DMS153 (cell line): ENCODE measurements at regions not wholly inside any gene's neighbourhood (a gene's known extent, or its start where the extent isn't known, plus 50 kb on each side); places are given as distances from the start of the nearest gene placed in this dataset.
A peak's percentile ranks its signal among the peaks of the same experiment; 100 is the strongest.
"Not testable (repeated sequence)": the region's sequence is repeated elsewhere in the genome, so short reads cannot be mapped to it uniquely, and the experiment has no call there.

Experiments used
- DNase-seq: peaks from one replicate; lab custom pipeline; 2025; lab: John Stamatoyannopoulos, UW

DNA sequence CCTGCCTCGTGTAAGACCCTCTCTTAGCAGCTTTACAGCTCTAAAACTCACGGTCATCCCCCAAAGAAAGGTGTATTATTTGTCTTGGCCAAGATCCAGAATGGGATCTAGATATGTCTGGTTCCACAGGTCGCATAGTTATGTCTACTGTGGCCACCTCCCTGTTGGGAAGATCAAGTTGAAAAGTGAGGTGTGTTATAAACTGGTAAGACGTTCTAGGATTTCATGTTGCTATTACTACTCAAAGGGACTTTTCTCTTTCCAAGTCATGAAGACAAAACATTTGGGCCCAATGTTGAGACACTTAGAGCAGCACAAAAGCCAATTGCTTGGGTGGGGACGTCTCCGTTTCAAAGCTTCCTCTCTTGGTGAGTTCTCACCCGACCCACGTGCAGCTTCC is 766.0 kb downstream of the RNF144A start:
- no peak for DNase-seq

DNA sequence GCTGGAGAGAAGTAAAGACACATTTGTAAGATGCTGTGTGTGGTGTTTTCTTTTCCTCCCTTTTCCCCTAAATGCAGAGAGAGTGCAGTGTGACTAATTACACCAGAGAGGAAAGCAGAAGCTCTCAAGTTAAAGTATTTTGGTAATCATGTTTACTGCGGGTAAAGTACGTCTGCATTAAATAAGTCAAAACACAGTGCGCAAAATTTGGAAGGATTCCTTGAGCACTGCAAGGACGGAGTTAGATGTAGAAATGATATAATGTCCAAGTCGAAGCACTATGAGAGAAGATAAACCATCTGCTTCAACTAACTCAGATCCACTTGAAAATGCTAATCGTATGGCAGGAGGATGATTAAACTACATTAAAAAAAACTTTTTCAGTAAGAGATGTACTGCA is 766.5 kb downstream of the RNF144A start:
- DNase-seq, result no peak

- DNase-seq, result no peak
Measured at GRCh38 chr2:7685342-7686015, 768.3 kb downstream of the RNF144A start.

DNA sequence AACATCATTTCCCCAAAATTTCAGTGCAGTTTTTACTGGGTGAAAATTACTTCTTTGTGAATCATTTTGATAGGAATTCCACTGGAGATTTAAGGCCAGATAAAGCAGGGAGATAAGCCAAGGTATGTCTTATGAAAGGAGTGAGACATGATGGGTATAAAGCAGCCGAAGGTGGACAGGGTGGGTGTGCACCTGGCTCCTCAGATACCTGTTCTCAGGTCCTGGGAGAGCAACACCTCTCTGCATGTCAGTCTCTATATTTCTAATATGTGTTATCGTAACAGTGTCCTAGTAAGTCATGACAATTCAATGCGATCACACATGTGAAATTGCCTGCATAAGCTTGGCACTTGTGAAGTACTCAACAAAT is 768.8 kb downstream of the RNF144A start:
- no peak for DNase-seq

DNA sequence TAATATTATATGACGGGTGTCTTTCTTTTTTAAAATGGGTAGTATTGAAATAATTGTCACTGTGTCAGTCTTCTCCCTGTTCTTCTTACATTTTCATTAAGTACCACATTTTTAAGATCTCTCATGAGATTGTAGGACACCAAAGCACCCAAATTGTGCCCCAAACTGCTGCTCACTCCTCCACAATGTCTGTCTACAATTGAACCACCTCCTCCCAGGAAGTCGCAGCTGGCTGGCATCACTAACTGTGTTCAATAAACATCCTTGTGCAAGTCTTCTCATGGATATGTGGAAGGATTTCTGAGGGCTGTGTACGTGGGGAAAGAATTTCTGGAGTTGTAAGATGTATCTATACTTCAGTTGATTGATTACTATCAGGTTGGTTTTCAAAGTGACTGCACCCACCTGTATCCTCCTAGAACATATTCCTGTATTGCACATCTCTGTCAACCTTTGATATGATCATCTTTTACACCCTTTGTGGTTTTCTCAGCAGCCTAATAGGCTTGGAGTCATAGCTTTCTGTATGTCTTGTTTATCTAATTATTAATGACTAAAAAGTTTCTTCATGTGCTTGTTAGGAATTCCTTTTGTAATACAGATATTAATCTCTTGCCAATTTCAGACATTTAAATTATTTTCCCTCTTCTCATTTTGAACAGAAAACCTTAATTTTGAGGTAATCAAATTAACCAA is 774.9 kb downstream of the RNF144A start:
- DNase-seq, result no peak

- DNase-seq, result peak; percentile 20
Measured at GRCh38 chr2:7692657-7693161, 775.5 kb downstream of the RNF144A start.

- no peak for DNase-seq
Measured at GRCh38 chr2:7693246-7694075, 776.2 kb downstream of the RNF144A start.

- no peak for DNase-seq
Measured at GRCh38 chr2:7694076-7694985, 777.1 kb downstream of the RNF144A start.

DNA sequence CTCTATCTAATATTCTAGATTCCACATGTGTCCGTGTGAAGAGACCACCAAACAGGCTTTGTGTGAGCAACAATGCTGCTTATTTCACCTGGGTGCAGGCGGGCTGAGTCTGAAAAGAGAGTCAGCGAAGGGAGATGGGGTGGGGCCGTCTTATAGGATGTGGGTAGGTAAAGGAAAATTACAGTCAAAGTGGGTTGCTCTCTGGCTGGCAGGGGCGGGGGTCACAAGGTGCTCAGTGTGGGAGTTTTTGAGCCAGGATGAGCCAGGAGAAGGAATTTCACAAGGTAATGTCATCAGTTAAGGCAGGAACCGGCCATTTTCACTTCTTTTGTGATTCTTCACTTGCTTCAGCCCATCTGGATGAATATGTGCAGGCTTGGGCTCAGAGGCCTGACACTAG is 779.3 kb downstream of the RNF144A start:
- DNase-seq, result not testable (repeated sequence)

DNA sequence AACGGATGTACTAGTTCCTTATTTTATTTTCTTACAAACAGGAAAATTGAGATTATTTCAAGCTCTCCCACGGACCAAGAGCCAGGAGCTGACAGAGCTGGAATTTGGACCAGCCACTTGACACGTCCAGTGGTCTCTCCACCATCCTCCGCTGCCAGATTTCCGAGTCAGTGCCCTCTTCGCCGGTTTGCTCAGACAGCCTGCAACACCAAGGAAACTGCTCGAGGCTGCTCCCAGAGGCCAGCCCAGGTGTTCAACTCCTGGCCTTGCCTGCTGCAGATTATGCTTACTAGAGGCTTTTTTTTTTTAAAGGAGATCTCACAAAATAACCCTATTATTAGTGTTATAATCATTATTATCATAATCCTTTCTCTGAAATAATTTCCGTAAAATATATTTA is 779.8 kb downstream of the RNF144A start:
- DNase-seq, result no peak

DNA sequence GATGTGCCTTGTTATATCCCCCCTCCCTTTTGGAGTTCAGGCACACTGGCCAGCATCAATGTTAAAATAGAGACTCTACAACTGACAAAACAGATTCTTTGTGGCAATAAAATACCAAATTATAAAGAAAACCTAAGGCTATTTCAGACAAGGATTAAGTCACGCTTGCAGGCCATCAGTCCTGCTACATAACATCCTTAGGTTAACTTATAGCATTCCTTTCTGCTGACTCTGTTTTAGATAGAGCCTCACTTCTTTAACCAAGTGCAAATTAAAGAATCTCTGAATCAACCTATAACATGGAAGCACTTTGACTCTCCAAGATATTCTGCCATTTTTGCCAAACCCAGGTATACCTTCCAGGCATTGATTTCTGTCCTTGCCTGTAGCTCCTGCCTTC is 784.6 kb downstream of the RNF144A start:
- no peak for DNase-seq

DNA sequence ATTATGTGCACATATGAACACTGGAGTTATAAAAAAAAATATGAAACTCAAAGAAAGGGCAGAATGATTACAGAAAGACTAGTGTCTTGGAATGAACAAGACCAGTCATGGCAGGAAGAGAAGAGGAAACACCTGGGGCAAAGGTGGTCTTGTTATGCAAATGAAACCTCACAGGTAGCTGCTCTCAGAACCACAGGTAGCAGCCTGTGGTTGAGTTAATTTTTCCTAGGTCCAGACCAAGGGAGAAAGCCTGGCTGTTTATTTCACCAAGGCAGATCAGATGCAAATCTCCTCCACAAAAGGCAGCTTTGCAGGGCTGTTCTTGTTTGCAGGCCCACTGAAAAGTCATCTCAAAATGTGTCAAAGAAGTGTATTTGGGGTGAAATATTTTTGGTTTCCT is 785.8 kb downstream of the RNF144A start:
- no peak for DNase-seq

- DNase-seq, result peak; percentile 61
Measured at GRCh38 chr2:7703543-7704144, 786.4 kb downstream of the RNF144A start.

- DNase-seq, result no peak
Measured at GRCh38 chr2:7704296-7704865, 787.2 kb downstream of the RNF144A start.

- DNase-seq, result no peak
Measured at GRCh38 chr2:7706791-7707190, 789.6 kb downstream of the RNF144A start.

DNA sequence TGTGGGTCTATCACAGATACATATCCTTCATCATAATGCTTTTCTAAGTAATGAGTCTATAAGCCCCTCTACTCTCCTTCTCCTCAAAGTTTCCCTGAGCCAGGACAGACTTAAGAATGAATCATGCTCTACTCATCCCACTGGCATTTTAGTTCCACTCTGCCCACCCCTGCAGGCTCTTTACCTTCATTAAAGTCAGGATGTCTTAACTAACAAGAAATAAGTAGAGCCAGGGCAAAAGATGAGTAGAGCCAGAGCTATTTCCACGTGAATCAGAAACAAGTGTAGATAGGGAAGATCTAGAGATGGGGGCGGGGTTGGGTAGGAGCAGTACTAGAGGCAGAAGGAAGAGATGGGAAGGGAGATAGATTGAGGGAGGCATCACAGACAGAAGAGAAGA is 790.5 kb downstream of the RNF144A start:
- DNase-seq, result no peak

- no peak for DNase-seq
Measured at GRCh38 chr2:7709907-7710306, 792.7 kb downstream of the RNF144A start.

DNA sequence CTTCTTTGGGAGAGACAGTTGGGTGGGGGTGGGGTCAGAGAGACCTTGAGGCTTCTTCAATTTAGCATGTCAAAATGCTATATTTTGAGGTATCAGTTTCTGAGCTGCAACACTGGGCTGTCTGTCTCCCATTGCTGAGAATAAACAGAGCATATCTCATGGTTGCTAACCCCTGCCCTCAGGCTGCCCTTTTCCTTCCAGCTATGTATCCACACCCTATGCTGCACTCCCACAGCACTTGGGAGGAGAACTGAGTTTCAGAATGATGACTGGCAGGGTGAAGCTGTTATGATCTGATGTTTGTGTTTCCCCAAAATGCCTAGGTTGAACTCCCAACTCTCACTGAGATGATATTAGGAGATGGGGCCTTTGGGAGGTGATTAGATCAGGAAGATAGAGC is 794.0 kb downstream of the RNF144A start:
- no peak for DNase-seq

DNA sequence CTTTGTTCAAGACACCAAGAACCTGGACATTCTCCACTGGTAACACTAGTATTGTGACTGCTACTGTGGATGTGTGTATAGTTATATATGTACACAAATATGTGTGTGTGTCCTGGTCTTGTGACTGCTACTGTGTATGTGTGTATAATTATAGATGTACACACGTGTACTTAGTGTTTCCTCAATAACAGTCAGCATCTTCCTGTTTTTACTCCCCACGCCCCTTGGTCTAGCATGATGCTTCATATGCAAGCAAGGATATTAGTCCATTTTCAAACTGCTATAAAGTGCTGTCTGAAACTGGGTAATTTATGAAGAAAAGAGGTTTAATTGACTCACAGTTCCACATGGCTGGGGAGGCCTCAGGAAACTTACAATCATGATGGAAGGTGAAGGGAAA is 802.7 kb downstream of the RNF144A start:
- no peak for DNase-seq

- no peak for DNase-seq
Measured at GRCh38 chr2:7721413-7721995, 804.3 kb downstream of the RNF144A start.
